NAMALWA (cell line): ENCODE measurements at regions not wholly inside any gene's neighbourhood (a gene's known extent, or its start where the extent isn't known, plus 50 kb on each side); places are given as distances from the start of the nearest gene placed in this dataset.

Experiments used
- DNase-seq: peaks from one replicate; pipeline ENCODE4 v3.0.0-alpha.2; 2015; ENCODE audit warnings: low spot score

GRCh38 chr10:110375121-110375520 is 70.4 kb upstream of the SMNDC1 start:
- no peak for DNase-seq

DNA sequence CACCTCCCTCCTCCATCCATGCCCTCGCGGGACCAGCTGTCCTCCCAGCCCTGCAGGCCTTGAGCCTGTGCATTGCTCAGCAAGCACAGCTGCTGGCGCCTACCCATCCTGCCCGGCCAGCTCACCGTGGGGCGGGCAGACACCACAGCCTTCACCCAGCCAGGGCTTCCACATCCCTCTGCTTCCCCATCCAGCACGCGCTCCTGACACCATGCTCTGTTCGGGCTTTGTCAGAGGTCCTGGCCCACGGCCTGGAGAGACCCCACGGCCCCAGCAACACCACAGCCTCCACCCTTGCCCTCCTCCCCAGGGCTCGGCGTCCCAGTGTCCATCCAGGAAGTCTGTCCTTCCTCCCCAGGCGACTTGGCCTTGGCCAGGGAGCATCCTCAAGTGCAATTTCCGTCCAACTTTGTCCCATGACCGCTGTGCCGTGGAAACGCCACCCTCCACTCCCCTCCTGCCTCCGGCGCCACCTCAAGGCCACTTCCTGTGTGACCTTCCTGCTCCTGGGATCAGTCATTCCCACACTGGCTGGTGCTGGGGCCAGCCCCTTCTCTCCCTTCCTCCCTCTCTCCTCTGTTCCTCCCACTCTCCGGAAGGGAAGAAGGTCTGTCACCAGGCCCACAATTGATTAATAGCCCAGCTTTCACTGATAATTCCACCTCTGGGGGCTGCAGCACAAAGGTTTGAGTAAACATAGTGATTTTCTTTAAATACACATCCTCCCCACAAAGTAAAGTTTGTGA is 71.5 kb upstream of the SMNDC1 start:
- DNase-seq = no peak

DNA sequence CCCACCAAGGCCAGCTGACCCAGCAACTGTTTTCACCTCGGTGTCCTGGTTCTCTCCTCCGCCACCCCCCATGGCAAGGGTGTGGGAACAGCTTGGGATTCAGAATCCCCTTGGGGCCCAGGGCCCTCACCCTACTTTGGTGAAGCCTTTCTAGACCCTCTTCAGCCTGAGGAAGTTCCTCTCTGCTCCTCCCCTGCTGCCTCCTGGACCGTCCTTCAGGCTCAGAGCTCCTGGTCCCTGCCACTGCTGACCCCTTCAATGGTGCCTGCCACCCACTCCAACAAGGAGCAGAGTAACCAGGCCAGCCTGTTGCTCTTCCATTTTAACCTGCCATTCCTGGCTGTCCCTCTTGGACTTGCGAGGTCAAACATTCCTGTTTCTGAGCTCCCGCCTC is 72.0 kb upstream of the SMNDC1 start:
- no peak for DNase-seq

GRCh38 chr10:110378006-110378405 is 73.3 kb upstream of the SMNDC1 start:
- no peak for DNase-seq

DNA sequence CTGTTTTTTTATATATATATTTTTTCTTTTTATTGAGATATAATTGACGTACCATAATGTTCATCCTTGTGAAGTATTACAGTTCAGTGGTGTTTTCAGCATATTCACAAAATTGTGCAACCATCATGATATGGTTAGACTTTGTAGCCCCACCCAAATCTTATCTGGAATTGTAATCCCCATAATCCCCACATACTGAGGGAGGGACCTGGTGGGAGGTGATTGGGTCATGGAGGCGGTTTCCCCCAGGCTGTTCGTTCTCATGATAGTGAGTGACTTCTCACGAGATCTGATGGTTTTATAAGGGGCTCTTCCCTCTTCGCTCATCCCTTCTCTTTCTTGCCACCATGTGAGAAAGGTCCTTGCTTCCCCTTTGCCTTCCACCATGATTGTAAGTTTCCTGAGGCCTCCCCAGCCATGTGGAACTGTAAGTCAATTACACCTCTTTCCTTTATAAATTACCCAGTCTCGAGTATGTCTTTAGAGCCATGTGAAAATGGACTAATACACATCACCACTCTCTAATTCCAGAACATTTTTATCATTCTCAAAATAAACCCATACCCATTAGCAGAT is 73.9 kb upstream of the SMNDC1 start:
- DNase-seq = no peak

GRCh38 chr10:110379831-110380230 is 75.1 kb upstream of the SMNDC1 start:
- no peak for DNase-seq

DNA sequence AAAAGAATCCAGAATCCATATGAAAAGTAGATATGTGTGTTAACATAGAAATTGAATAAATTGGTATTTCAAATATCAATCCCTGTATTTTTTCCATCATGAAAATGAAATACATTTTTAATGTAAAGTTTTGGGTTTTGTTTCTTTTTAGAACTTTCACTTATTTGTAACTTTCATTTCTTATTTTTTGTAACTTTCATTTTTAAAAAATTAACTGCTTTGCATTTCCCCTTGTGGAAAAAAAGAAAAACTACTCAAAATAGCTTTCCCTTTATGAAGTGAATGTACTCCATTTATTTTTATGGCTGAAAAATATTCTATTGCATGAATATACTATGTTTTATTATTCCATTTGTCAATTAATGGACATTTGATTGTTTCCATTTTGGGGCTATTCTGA is 75.6 kb upstream of the SMNDC1 start:
- DNase-seq = no peak

DNA sequence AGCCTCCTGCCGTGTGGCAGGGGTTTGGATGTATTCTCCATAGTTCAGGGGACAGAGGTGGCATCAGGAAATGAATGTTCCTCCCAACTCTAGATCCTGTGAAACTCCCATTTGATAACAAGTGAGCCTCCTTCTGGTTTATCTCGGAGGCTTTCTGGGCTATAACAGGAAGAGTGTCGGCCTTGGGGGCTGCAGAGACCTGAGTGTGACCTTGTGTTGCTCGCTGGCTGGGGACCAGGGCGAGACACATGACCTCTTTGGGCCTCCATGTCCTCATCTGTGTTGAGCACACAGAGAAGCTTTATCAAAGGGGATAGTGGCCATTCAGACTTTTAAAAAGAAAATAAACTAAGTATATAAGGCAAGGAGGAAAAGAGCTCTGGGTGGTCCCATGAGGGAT is 78.0 kb upstream of the SMNDC1 start:
- no peak for DNase-seq

- DNase-seq = no peak
Measured at GRCh38 chr10:110387617-110387982, 82.9 kb upstream of the SMNDC1 start.

- DNase-seq = no peak
Measured at GRCh38 chr10:110387983-110388686, 83.4 kb upstream of the SMNDC1 start.

DNA sequence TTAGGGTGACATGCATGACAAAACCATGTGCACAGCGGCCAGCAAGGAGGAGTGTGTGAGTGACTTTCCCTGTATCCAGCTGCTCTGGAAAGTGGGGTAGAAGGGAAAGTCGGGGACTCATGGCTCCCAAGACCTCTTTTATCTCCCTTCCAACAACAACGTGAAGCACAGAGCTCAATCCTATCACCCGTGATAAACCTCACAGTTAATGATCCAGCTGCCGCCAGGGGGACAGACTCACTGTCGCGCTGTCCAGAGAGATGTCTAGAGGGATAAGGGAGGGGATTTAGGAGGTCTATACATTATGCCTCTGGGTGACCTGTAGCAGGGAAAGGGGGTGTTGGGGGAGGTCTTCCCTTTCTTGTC is 84.0 kb upstream of the SMNDC1 start:
- DNase-seq = no peak

- DNase-seq = no peak
Measured at GRCh38 chr10:110389255-110389654, 84.5 kb upstream of the SMNDC1 start.

GRCh38 chr10:110391541-110391940 is 86.8 kb upstream of the SMNDC1 start:
- DNase-seq = no peak

GRCh38 chr10:110392121-110392520 is 87.4 kb upstream of the SMNDC1 start:
- no peak for DNase-seq

DNA sequence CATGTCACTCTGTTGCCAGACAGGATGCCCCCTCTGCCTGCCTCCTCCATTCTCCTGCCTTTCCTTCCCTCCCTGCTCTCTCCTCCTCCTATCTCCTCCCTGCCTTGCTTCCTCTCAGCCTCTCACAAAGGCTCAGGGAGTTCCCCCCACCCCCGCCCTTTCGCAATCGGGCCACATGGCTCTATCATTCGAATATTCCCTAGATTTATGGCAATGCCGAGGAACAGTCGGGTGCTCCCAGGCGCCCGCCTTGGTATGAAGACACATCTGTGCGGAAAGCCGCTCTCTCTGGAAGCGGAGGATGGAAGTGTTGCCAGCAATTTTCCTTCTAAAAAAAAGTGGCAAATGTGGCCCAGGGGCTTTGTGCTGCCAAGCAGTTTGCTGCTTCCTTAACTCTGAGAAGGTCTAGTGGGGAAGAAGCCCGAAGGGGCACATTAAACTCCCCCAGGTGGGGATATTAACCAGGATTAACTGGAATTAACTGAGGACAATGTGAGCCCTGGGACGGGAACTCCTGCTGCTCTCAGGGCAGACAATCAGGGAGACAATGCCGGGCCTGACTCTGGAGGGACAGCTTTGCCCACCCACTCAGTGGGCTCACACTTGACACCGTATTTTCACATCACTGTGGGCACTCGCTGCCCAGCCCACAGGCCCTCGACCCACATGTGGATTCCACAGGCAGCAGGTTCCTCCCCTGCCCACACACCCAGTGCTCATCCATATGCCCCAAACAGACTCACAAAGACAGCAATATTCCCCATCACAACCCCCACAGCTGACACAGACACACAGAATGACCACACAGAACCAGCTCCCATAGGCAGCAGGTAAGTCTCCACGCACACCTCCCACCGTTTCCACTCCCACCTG is 88.4 kb upstream of the SMNDC1 start:
- DNase-seq = no peak

GRCh38 chr10:110393866-110394265 is 89.1 kb upstream of the SMNDC1 start:
- no peak for DNase-seq

- DNase-seq = no peak
Measured at GRCh38 chr10:110394296-110394695, 89.6 kb upstream of the SMNDC1 start.

- DNase-seq = no peak
Measured at GRCh38 chr10:110394898-110395297, 90.2 kb upstream of the SMNDC1 start.

DNA sequence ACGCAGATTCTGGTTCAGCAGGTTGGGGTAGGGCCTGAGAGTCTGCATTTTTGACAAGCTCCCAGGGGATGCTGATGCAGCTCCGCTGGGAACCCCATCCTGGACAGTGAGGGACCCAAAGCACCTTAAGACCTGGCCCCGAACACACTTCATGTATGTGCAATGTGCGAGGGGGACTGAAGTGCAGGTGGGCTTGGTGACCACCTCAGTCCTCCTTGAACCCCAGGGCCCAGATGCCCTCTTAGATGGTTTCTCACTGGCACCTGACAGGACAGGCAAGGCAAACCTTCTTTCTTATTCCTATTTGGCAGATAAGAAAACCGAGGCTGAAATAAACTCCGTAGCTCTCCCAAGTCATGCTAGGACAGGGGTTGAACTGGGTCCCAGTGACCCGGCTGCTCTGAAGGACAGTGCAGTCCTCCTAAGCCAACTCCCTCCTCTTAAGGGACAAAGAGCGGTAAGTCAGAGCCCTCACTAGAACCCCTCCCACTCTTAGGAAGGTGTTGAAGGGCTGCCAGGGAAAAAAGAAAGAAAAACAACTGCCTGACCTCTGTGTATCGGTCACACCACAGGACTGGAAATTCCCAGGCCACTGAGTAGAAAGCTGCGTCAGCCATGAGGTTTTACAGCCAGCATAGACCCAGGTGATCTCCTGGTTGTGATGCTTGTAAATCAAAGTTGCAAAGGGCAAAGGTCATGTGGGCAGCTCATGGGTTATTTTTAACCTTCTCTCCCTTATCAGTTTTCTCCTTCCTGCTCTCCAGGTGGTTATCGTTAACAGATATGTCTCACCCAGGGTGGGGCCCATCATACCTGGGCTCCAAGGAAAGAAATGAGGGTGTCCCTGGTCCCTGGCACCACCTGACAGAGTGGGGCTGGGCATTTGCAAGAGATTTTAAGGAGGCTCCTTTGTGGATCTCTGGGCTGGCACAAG is 90.9 kb upstream of the SMNDC1 start:
- DNase-seq = no peak

- DNase-seq = no peak
Measured at GRCh38 chr10:110396284-110396651, 91.5 kb upstream of the SMNDC1 start.

- no peak for DNase-seq
Measured at GRCh38 chr10:110397856-110398255, 93.1 kb upstream of the SMNDC1 start.
